H9 (cell line): ENCODE measurements at regions not wholly inside any gene's neighbourhood (a gene's known extent, or its start where the extent isn't known, plus 50 kb on each side); places are given as distances from the start of the nearest gene placed in this dataset.

Experiments
- DNase-seq: peaks from one replicate; pipeline ENCODE4 v3.0.0-alpha.2; 2017
- H2AFZ ChIP-seq: one replicate; pipeline ENCODE4 v1.6.1; 2013; ENCODE audit warnings: mild to moderate bottlenecking, low read length, control low read depth, moderate library complexity
- H2AK5ac ChIP-seq: 2 replicates; pipeline ENCODE4 v1.6.1; 2013; ENCODE audit warnings: low read length, control low read depth, mixed read lengths; ENCODE audit not compliant: insufficient read length
- H2BK120ac ChIP-seq: one replicate; pipeline ENCODE4 v1.6.1; 2013; ENCODE audit warnings: low read depth, mild to moderate bottlenecking, low read length, control low read depth, inconsistent platforms; ENCODE audit not compliant: poor library complexity, severe bottlenecking
- H2BK12ac ChIP-seq: 2 replicates; pipeline ENCODE4 v1.6.1; 2013; ENCODE audit warnings: low read length, control low read depth, mixed read lengths, low read depth; ENCODE audit not compliant: insufficient read length
- H2BK15ac ChIP-seq: 2 replicates; pipeline ENCODE4 v1.6.1; 2013; ENCODE audit warnings: low read depth, low read length, control low read depth
- H2BK20ac ChIP-seq: one replicate; pipeline ENCODE4 v1.6.1; 2013; ENCODE audit warnings: low read depth, mild to moderate bottlenecking, low read length, control low read depth, inconsistent platforms; ENCODE audit not compliant: poor library complexity, severe bottlenecking
- H2BK5ac ChIP-seq: 2 replicates; pipeline ENCODE4 v1.6.1; 2013; ENCODE audit warnings: low read length, control low read depth, mixed read lengths; ENCODE audit not compliant: insufficient read length
- H3K14ac ChIP-seq: 2 replicates; pipeline ENCODE4 v1.6.1; 2013; ENCODE audit warnings: low read length, control low read depth; ENCODE audit not compliant: insufficient read depth
- H3K18ac ChIP-seq: 2 replicates; pipeline ENCODE4 v1.6.1; 2013; ENCODE audit warnings: low read depth, mild to moderate bottlenecking, mixed read lengths, low read length, control low read depth; ENCODE audit not compliant: insufficient read length
- H3K23ac ChIP-seq: 2 replicates; pipeline ENCODE4 v1.6.1; 2013; ENCODE audit warnings: low read length, control low read depth, mixed read lengths, low read depth; ENCODE audit not compliant: insufficient read length
- H3K23me2 ChIP-seq: 2 replicates; pipeline ENCODE4 v1.6.1; 2013; ENCODE audit warnings: low read depth, mild to moderate bottlenecking, mixed read lengths, low read length, control low read depth; ENCODE audit not compliant: insufficient read length, poor library complexity, severe bottlenecking
- H3K27ac ChIP-seq: 2 replicates; pipeline ENCODE4 v1.5.1; 2013; ENCODE audit warnings: low read length, control low read depth, mixed read lengths, low read depth; ENCODE audit not compliant: insufficient read length
- H3K27me3 ChIP-seq: 2 replicates; pipeline ENCODE4 v1.6.1; 2013; ENCODE audit warnings: low read length, control low read depth, inconsistent platforms; ENCODE audit not compliant: insufficient read depth
- H3K4ac ChIP-seq: 2 replicates; pipeline ENCODE4 v1.6.1; 2013; ENCODE audit warnings: low read depth, mild to moderate bottlenecking, control low read depth, inconsistent platforms, low read length, moderate library complexity
- H3K4me1 ChIP-seq: 2 replicates; pipeline ENCODE4 v1.6.1; 2013; ENCODE audit warnings: low read length, control low read depth, inconsistent platforms; ENCODE audit not compliant: insufficient read depth
- H3K4me2 ChIP-seq: 2 replicates; pipeline ENCODE4 v1.6.1; 2013; ENCODE audit warnings: low read length, control low read depth, mixed read lengths; ENCODE audit not compliant: insufficient read length, insufficient read depth
- H3K56ac ChIP-seq: 2 replicates; pipeline ENCODE4 v1.6.1; 2013; ENCODE audit warnings: low read depth, mild to moderate bottlenecking, mixed read lengths, low read length, control low read depth; ENCODE audit not compliant: insufficient read length
- H3K79me1 ChIP-seq: 2 replicates; pipeline ENCODE4 v1.6.1; 2013; ENCODE audit warnings: low read depth, mild to moderate bottlenecking, moderate library complexity, low read length, control low read depth, inconsistent platforms; ENCODE audit not compliant: insufficient read depth, poor library complexity, severe bottlenecking
- H3K79me2 ChIP-seq: 2 replicates; pipeline ENCODE4 v1.6.1; 2013; ENCODE audit warnings: low read length, control low read depth, inconsistent platforms; ENCODE audit not compliant: insufficient read depth
- H3K9ac ChIP-seq: 2 replicates; pipeline ENCODE4 v1.6.1; 2013; ENCODE audit warnings: low read length, control low read depth, mixed read lengths; ENCODE audit not compliant: insufficient read length; ENCODE audit errors: extremely low read depth
- H3K9me3 ChIP-seq: one replicate; pipeline ENCODE4 v1.6.1; 2013; ENCODE audit warnings: low read depth, low read length, inconsistent platforms; ENCODE audit not compliant: control insufficient read depth
- H3T11ph ChIP-seq: one replicate; pipeline ENCODE4 v1.6.1; 2013; ENCODE audit warnings: mild to moderate bottlenecking, low read length, control low read depth, inconsistent platforms
- H4K20me1 ChIP-seq: one replicate; pipeline ENCODE4 v1.6.1; 2013; ENCODE audit not compliant: control insufficient read depth, insufficient read length, insufficient read depth
- H4K5ac ChIP-seq: 2 replicates; pipeline ENCODE4 v1.6.1; 2013; ENCODE audit warnings: low read depth, mild to moderate bottlenecking, mixed read lengths, low read length, control low read depth; ENCODE audit not compliant: insufficient read length
- H4K8ac ChIP-seq: replicated peaks from 2 replicates; pipeline ENCODE4 v1.6.1; 2013; ENCODE audit warnings: low read length, control low read depth, mixed read lengths, low read depth; ENCODE audit not compliant: insufficient read length
- H4K91ac ChIP-seq: 2 replicates; pipeline ENCODE4 v1.6.1; 2013; ENCODE audit warnings: low read depth, mild to moderate bottlenecking, moderate library complexity, mixed read lengths, low read length, control low read depth; ENCODE audit not compliant: insufficient read length
- H3K27ac Mint-ChIP-seq, 3 experiments: 2 replicates in 2 of 3; 3 replicates in 1 of 3; pipeline ENCODE4 v1.8.0; 2020 to 2021; ENCODE audit warnings: mixed read lengths in 3 of 3, mild to moderate bottlenecking in 1 of 3, moderate library complexity in 1 of 3
- H3K27me3 Mint-ChIP-seq: 2 replicates; pipeline ENCODE4 v1.8.0; 2021; ENCODE audit warnings: low read depth, mild to moderate bottlenecking, moderate library complexity, mixed read lengths
- H3K36me3 Mint-ChIP-seq, 3 experiments: 2 replicates in 2 of 3; 3 replicates in 1 of 3; pipeline ENCODE4 v1.8.0; 2020 to 2021; ENCODE audit warnings: low read depth in 3 of 3, mixed read lengths in 3 of 3; ENCODE audit not compliant: insufficient read depth in 1 of 3
- H3K4me1 Mint-ChIP-seq, 2 experiments: 2 replicates each; pipeline ENCODE4 v1.8.0; 2020; ENCODE audit warnings: mixed read lengths in 2 of 2
- H3K4me3 Mint-ChIP-seq, 2 experiments: 2 replicates in 1 of 2; 3 replicates in 1 of 2; pipeline ENCODE4 v1.8.0; 2020 to 2021; ENCODE audit warnings: mild to moderate bottlenecking in 2 of 2, mixed read lengths in 2 of 2, moderate library complexity in 1 of 2
- H3K9me3 Mint-ChIP-seq, 2 experiments: 2 replicates in 1 of 2; 3 replicates in 1 of 2; pipeline ENCODE4 v1.8.0; 2020; ENCODE audit warnings: mild to moderate bottlenecking in 2 of 2, mixed read lengths in 2 of 2, moderate library complexity in 1 of 2
- WGBS: extraction: QIAGEN DNeasy Blood & Tissue Kit; methylation state at CpG from one replicate; pipeline ENCODE4 v1.1.7; 2013; ENCODE audit warnings: missing lambda C conversion rate, low lambda C conversion rate, mixed read lengths; ENCODE audit not compliant: insufficient read length; ENCODE audit errors: extremely low coverage; 5-methylcytosine and 5-hydroxymethylcytosine counted together
- TF ChIP-seq, protein P1 (sequence below): fragments of 200-600 bp; sonication (generic); conservative IDR thresholded peaks from 3 replicates; pipeline ENCODE4 v1.8.0; 2021; ENCODE audit warnings: antibody characterized with exemption, mild to moderate bottlenecking

GRCh38 chr6:66825539-66825938 lies 1118.5 kb upstream of the EYS start:
- WGBS: no CpG with 5 or more reads among the region's 3 CpGs
- Mint-ChIP-seq H3K4me1 (no peaks in the 10 kb centered on the region), H3K4me3 (no peak overlapping the region), H3K27me3 (no peaks in the 10 kb centered on the region; the same call in 1 of the 2 replicates), H3K9me3 (no peaks in the 10 kb centered on the region; a peak in 1 of 5 replicates), H3K36me3 (no peaks in the 10 kb centered on the region), H3K27ac (no peak overlapping the region)
- no peak for DNase-seq
- no peak overlapping the region for H2BK120ac ChIP-seq
- H4K20me1 ChIP-seq: no peaks in the 10 kb centered on the region
- no peak overlapping the region for H2AFZ ChIP-seq
- H4K91ac ChIP-seq: no peak overlapping the region
- H2BK12ac ChIP-seq: no peak overlapping the region
- no peak overlapping the region for H3T11ph ChIP-seq
- no peak overlapping the region for H3K9ac ChIP-seq
- H3K14ac ChIP-seq: no peak overlapping the region
- no peak overlapping the region for H3K27ac ChIP-seq
- H3K56ac ChIP-seq: no peak overlapping the region
- H4K5ac ChIP-seq: no peak overlapping the region
- no peaks in the 10 kb centered on the region for H3K27me3 ChIP-seq
- no peaks in the 10 kb centered on the region for H3K79me1 ChIP-seq
- H3K4me1 ChIP-seq: no peaks in the 10 kb centered on the region
- no peak overlapping the region for H2BK5ac ChIP-seq
- TF ChIP-seq, protein P1, sequence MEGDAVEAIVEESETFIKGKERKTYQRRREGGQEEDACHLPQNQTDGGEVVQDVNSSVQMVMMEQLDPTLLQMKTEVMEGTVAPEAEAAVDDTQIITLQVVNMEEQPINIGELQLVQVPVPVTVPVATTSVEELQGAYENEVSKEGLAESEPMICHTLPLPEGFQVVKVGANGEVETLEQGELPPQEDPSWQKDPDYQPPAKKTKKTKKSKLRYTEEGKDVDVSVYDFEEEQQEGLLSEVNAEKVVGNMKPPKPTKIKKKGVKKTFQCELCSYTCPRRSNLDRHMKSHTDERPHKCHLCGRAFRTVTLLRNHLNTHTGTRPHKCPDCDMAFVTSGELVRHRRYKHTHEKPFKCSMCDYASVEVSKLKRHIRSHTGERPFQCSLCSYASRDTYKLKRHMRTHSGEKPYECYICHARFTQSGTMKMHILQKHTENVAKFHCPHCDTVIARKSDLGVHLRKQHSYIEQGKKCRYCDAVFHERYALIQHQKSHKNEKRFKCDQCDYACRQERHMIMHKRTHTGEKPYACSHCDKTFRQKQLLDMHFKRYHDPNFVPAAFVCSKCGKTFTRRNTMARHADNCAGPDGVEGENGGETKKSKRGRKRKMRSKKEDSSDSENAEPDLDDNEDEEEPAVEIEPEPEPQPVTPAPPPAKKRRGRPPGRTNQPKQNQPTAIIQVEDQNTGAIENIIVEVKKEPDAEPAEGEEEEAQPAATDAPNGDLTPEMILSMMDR: no peak
- no peaks in the 10 kb centered on the region for H3K79me2 ChIP-seq
- no peak overlapping the region for H2AK5ac ChIP-seq
- H2BK15ac ChIP-seq: no peak overlapping the region
- no peak overlapping the region for H3K4me2 ChIP-seq
- H3K23ac ChIP-seq: no peak overlapping the region
- no peaks in the 10 kb centered on the region for H3K9me3 ChIP-seq
- no peak overlapping the region for H3K4ac ChIP-seq
- no peak overlapping the region for H4K8ac ChIP-seq
- no peaks in the 10 kb centered on the region for H3K23me2 ChIP-seq
- no peak overlapping the region for H3K18ac ChIP-seq
- H2BK20ac ChIP-seq: no peak overlapping the region
